RWPE2 (cell line): ENCODE measurements at regions not wholly inside any gene's neighbourhood (a gene's known extent, or its start where the extent isn't known, plus 50 kb on each side); places are given as distances from the start of the nearest gene placed in this dataset.

Experiments used
- ATAC-seq: fragments of 200-7000 bp; cut with Tn5 transposase; 3 replicates; pipeline ENCODE4 v1.9.1; 2021; ENCODE audit warnings: low read depth
- DNase-seq: peaks from one replicate; pipeline ENCODE4 v3.0.0-alpha.2; 2020; ENCODE audit warnings: low spot score
- H3K27ac ChIP-seq: fragments of 450-650 bp; 2 replicates; pipeline ENCODE4 v1.5.1; 2017; ENCODE audit warnings: mild to moderate bottlenecking; ENCODE audit not compliant: poor library complexity, severe bottlenecking
- H3K27me3 ChIP-seq: fragments of 250-450 bp; sonication (Bioruptor Pico); 2 replicates; pipeline ENCODE4 v1.5.1; 2021; ENCODE audit warnings: mild to moderate bottlenecking, moderate library complexity; ENCODE audit not compliant: insufficient read depth, poor library complexity, severe bottlenecking
- H3K36me3 ChIP-seq: fragments of 250-450 bp; sonication (Bioruptor Pico); 2 replicates; pipeline ENCODE4 v1.5.1; 2020; ENCODE audit warnings: low read depth, mild to moderate bottlenecking, moderate library complexity
- H3K4me1 ChIP-seq: fragments of 250-450 bp; sonication (Bioruptor Pico); 2 replicates; pipeline ENCODE4 v1.5.1; 2021; ENCODE audit warnings: mild to moderate bottlenecking, moderate library complexity; ENCODE audit not compliant: insufficient read depth, poor library complexity, severe bottlenecking
- H3K4me3 ChIP-seq: fragments of 250-450 bp; sonication (Bioruptor Pico); 2 replicates; pipeline ENCODE4 v1.5.1; 2021; ENCODE audit warnings: mild to moderate bottlenecking, moderate library complexity; ENCODE audit not compliant: severe bottlenecking
- H3K9me3 ChIP-seq: fragments of 250-450 bp; sonication (Bioruptor Pico); 2 replicates; pipeline ENCODE4 v1.5.1; 2021; ENCODE audit warnings: mild to moderate bottlenecking, moderate library complexity; ENCODE audit not compliant: severe bottlenecking
- TF ChIP-seq, protein P1 (sequence below): fragments of 450-650 bp; IDR thresholded peaks from one replicate; pipeline ENCODE4 v1.5.1; 2017; ENCODE audit warnings: mild to moderate bottlenecking, moderate library complexity; ENCODE audit not compliant: poor library complexity, severe bottlenecking

- Histone ChIP-seq H3K4me3 (no peak overlapping the region), H3K27me3 (no peaks in the 10 kb centered on the region), H3K36me3 (no peaks in the 10 kb centered on the region), H3K4me1 (no peaks in the 10 kb centered on the region), H3K27ac (no peak overlapping the region), H3K9me3 (no peaks in the 10 kb centered on the region)
- ATAC-seq (peak; percentile 37; the same call in 2 of the 3 replicates), DNase-seq (peak; percentile 42)
- TF ChIP-seq, protein P1, sequence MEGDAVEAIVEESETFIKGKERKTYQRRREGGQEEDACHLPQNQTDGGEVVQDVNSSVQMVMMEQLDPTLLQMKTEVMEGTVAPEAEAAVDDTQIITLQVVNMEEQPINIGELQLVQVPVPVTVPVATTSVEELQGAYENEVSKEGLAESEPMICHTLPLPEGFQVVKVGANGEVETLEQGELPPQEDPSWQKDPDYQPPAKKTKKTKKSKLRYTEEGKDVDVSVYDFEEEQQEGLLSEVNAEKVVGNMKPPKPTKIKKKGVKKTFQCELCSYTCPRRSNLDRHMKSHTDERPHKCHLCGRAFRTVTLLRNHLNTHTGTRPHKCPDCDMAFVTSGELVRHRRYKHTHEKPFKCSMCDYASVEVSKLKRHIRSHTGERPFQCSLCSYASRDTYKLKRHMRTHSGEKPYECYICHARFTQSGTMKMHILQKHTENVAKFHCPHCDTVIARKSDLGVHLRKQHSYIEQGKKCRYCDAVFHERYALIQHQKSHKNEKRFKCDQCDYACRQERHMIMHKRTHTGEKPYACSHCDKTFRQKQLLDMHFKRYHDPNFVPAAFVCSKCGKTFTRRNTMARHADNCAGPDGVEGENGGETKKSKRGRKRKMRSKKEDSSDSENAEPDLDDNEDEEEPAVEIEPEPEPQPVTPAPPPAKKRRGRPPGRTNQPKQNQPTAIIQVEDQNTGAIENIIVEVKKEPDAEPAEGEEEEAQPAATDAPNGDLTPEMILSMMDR: no peak
Measured at GRCh38 chr16:11401161-11402050, 56.1 kb downstream of the RMI2 start.

DNA sequence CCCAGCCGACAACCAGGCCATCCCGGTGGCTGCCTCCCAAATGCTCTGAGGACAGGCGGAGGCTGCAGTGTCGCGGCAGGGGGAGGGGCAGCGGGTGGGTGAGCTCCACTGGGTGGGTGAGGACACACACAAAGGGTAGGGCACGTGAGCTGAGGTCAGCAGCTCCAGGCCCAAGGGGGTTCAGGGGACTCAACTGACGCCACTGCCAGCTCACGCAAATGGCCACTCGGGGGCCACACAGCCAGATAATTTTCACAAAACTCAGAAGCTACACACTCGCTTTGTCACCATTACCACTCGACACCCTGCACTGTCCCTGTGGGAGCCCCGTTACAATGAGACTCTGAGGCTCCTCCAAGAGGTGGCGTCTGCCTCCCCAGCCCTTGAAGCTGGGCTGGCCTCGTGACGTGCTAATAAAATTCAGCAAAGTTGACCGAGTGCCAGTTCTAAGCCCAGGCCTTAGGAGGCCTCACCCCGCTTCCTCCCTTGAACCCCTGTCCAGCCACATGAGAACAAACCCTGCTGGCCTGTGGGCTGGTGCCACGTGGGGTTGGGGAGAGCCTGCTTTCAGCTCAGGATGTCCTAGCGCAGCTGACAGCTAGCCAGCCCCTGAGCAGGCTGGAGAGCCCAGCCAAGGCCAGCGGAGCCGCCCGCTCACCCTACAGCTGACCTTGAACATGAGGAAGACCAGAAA lies 56.9 kb downstream of the RMI2 start:
- no peaks in the 10 kb centered on the region for H3K36me3 ChIP-seq
- no peaks in the 10 kb centered on the region for H3K9me3 ChIP-seq
- H3K4me1 ChIP-seq: no peaks in the 10 kb centered on the region
- TF ChIP-seq, protein P1: no peak
- H3K27me3 ChIP-seq: no peaks in the 10 kb centered on the region
- no peak overlapping the region for H3K27ac ChIP-seq
- no peak for DNase-seq
- no peak overlapping the region for H3K4me3 ChIP-seq
- ATAC-seq: no peak

- ATAC-seq (no peak; the same call in 2 of the 3 replicates), DNase-seq (no peak)
- Histone ChIP-seq H3K4me1 (no peaks in the 10 kb centered on the region), H3K36me3 (no peaks in the 10 kb centered on the region), H3K27me3 (no peaks in the 10 kb centered on the region), H3K4me3 (no peak overlapping the region), H3K9me3 (no peaks in the 10 kb centered on the region), H3K27ac (no peak overlapping the region)
- TF ChIP-seq, protein P1: no peak
Measured at GRCh38 chr16:11402745-11403533, 57.7 kb downstream of the RMI2 start.

- Histone ChIP-seq H3K27me3 (no peaks in the 10 kb centered on the region), H3K27ac (no peak overlapping the region), H3K36me3 (no peaks in the 10 kb centered on the region), H3K4me1 (no peaks in the 10 kb centered on the region), H3K9me3 (no peaks in the 10 kb centered on the region), H3K4me3 (no peak overlapping the region)
- ATAC-seq (no peak), DNase-seq (no peak)
- TF ChIP-seq, protein P1: no peak
Measured at GRCh38 chr16:11403534-11403795, 58.2 kb downstream of the RMI2 start.
